SK-N-MC (cell line): ENCODE measurements at regions not wholly inside any gene's neighbourhood (a gene's known extent, or its start where the extent isn't known, plus 50 kb on each side); places are given as distances from the start of the nearest gene placed in this dataset.

Experiments used
- EZH2 ChIP-seq: fragments of 200-600 bp; sonication (generic); IDR thresholded peaks from one replicate; pipeline ENCODE4 v1.6.1; 2017; ENCODE audit warnings: antibody characterized with exemption
- FOXP2 ChIP-seq: optimal IDR thresholded peaks from 2 replicates; pipeline ENCODE3; 2011; ENCODE audit warnings: mild to moderate bottlenecking, moderate library complexity; ENCODE audit not compliant: insufficient read depth; ENCODE audit errors: extremely low read length, control extremely low read depth
- POLR2AphosphoS5 ChIP-seq: IDR thresholded peaks from 2 replicates; pipeline ENCODE4 v1.6.1; 2012; ENCODE audit warnings: mild to moderate bottlenecking, low read depth, low read length, borderline replicate concordance

DNA sequence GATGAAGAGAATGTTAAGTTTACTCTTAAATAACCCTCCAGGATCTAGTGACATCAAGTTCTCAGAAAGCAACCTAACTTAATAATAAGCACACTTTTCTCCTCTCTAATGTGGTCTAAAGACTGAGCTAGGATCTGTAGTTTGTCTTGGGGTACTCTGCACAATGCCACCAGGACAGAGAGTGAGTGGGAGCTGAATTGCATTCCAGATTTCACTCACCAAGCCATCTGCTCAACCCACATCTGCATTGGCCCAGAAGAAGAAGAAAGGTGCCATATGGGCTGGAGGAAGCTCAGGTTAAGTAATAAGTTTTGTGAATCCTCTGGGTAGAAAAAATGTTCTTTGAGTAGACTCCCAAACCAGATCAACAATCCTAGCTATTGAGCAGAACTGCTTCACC lies 384.6 kb downstream of the PPP3CA start:
- TF ChIP-seq EZH2 = no peak
- no peak for TF ChIP-seq POLR2AphosphoS5
- no peak for TF ChIP-seq FOXP2
